Right lobe of liver (tissue), 6 donors: ENCODE measurements at regions not wholly inside any gene's neighbourhood (a gene's known extent, or its start where the extent isn't known, plus 50 kb on each side); places are given as distances from the start of the nearest gene placed in this dataset.

ENCODE experiments used
- ATAC-seq, 4 donors: fragments of 200-7000 bp; cut with Tn5 transposase; one replicate each; pipeline ENCODE4 v1.9.1; 2020; ENCODE audit warnings: mild to moderate bottlenecking in 4 of 4, moderate library complexity in 4 of 4
- DNase-seq, 3 donors: peaks; one replicate each; pipeline ENCODE4 v3.0.0-alpha.2; 2020
- H3K27ac ChIP-seq, 3 donors: fragments of 200-600 bp; one replicate each; pipeline ENCODE4 v1.8.0; 2022
- H3K27me3 ChIP-seq, 2 donors: fragments of 200-600 bp; one replicate each; pipeline ENCODE4 v1.8.0; 2022
- H3K36me3 ChIP-seq, 4 donors: fragments of 200-600 bp; sonication (generic) in 1 of 4; one replicate each; pipeline versions ENCODE4 v1.5.1 to v1.8.0; 2017 to 2022; ENCODE audit warnings: control low read depth in 1 of 4
- H3K4me1 ChIP-seq, 4 donors: fragments of 200-600 bp; sonication (generic) in 1 of 4; one replicate each; pipeline versions ENCODE4 v1.5.1 to v1.8.0; 2017 to 2022; ENCODE audit warnings: control low read depth in 1 of 4
- H3K4me3 ChIP-seq, 3 donors: fragments of 200-600 bp; one replicate each; pipeline ENCODE4 v1.8.0; 2022
- H3K9me3 ChIP-seq, 4 donors: fragments of 200-600 bp; sonication (generic) in 1 of 4; one replicate each; pipeline versions ENCODE4 v1.5.1 to v1.8.0; 2017 to 2022; ENCODE audit warnings: control low read depth in 1 of 4
- CTCF ChIP-seq, 4 donors: fragments of 200-600 bp in 3 of 4; fragments of 450-650 bp in 1 of 4; IDR thresholded peaks; one replicate each; pipeline versions ENCODE4 v1.5.1 to v1.8.0; 2016 to 2022; ENCODE audit warnings: antibody characterized with exemption in 4 of 4, mild to moderate bottlenecking in 2 of 4
- POLR2A ChIP-seq: fragments of 450-650 bp; IDR thresholded peaks from one replicate; pipeline ENCODE4 v1.6.1; 2017; ENCODE audit warnings: antibody characterized with exemption, mild to moderate bottlenecking
- WGBS: methylation state at CpG from one replicate; pipeline ENCODE4 v1.1.6; 2018; ENCODE audit warnings: low coverage, low lambda C conversion rate; ENCODE audit not compliant: insufficient coverage; ENCODE audit errors: missing lambda C conversion rate; 5-methylcytosine and 5-hydroxymethylcytosine counted together
- intact Hi-C, 2 donors: fragments of 100-400 bp; cut with DNase I; formaldehyde crosslinking; loops; one replicate each; pipeline versions ENCODE4 v1.11.2 to v1.14.1; 2022
- donor health status: DM: no; HTN: yes; CAD: no.
- donor health status: DM: no; HTN: no; CAD: no.
- donor health status: DM: no; HTN: no; CAD: no.
- donor health status: DM: no; HTN: yes; CAD: no.
- donor health status: DM: no; HTN: yes; CAD: no.

- DNase-seq (no peak), ATAC-seq (no peak)
- Histone ChIP-seq H3K27ac (no peak overlapping the region), H3K4me1 (peaks cover 0 to under 1% (median 0%) of the 10 kb centered on the region in 4 donors), H3K9me3 (no peaks in the 10 kb centered on the region), H3K27me3 (no peaks in the 10 kb centered on the region), H3K4me3 (no peak overlapping the region), H3K36me3 (no peaks in the 10 kb centered on the region)
- TF ChIP-seq CTCF (IDR thresholded peaks at IDR 0.05), result no peak
- no peak for TF ChIP-seq POLR2A
- WGBS, result 79% methylated on average over 5 of the region's 6 CpGs
- intact Hi-C loops, result no loop called here
Measured at GRCh38 chr11:26916805-26917204, 77.1 kb upstream of the FIBIN start.

GRCh38 chr11:26928582-26928981 is 65.3 kb upstream of the FIBIN start:
- intact Hi-C loops, result no loop called here
- Histone ChIP-seq H3K4me3 (no peak overlapping the region), H3K27ac (no peak overlapping the region), H3K36me3 (no peaks in the 10 kb centered on the region), H3K9me3 (peaks cover 0 to 3% (median 0%) of the 10 kb centered on the region in 4 donors), H3K27me3 (no peaks in the 10 kb centered on the region), H3K4me1 (no peaks in the 10 kb centered on the region)
- 86% methylated on average over 3 of the region's 3 CpGs for WGBS
- TF ChIP-seq CTCF (IDR thresholded peaks at IDR 0.05), result no peak
- TF ChIP-seq POLR2A, result no peak
- no peak for ATAC-seq
- DNase-seq, result no peak

- Histone ChIP-seq H3K27ac (no peak overlapping the region), H3K27me3 (no peaks in the 10 kb centered on the region), H3K9me3 (peaks cover 0 to 3% (median 0%) of the 10 kb centered on the region in 4 donors), H3K4me1 (no peaks in the 10 kb centered on the region), H3K4me3 (no peak overlapping the region), H3K36me3 (no peaks in the 10 kb centered on the region)
- no peak for ATAC-seq
- no peak for DNase-seq
- intact Hi-C loops, result no loop called here
- no peak for TF ChIP-seq CTCF (IDR thresholded peaks at IDR 0.05)
- TF ChIP-seq POLR2A, result no peak
- WGBS, result 65% methylated on average over 3 of the region's 3 CpGs
Measured at GRCh38 chr11:26929806-26930517, 64.0 kb upstream of the FIBIN start.

GRCh38 chr11:26930518-26931247 is 63.2 kb upstream of the FIBIN start:
- no peak for ATAC-seq
- no peak overlapping the region for H3K27ac ChIP-seq

More at GRCh38 chr11:26930518-26931247, 63.2 kb upstream of the FIBIN start:
- DNase-seq, result no peak
- 94% methylated on average over 1 of the region's 1 CpG for WGBS
- intact Hi-C loops, result no loop called here
- no peaks in the 10 kb centered on the region for H3K4me1 ChIP-seq
- H3K9me3 ChIP-seq, result peaks cover 0 to 3% (median 0%) of the 10 kb centered on the region in 4 donors
- no peak for TF ChIP-seq CTCF (IDR thresholded peaks at IDR 0.05)
- TF ChIP-seq POLR2A, result no peak
- H3K4me3 ChIP-seq, result no peak overlapping the region
- H3K36me3 ChIP-seq, result no peaks in the 10 kb centered on the region
- H3K27me3 ChIP-seq, result no peaks in the 10 kb centered on the region
